A549 (cell line): ENCODE measurements at regions not wholly inside any gene's neighbourhood (a gene's known extent, or its start where the extent isn't known, plus 50 kb on each side); places are given as distances from the start of the nearest gene placed in this dataset.

ENCODE experiments used
- ATAC-seq, 2 experiments: fragments of 200-7000 bp in 1 of 2; fragments of >200 bp in 1 of 2; cut with Nextera tagmentation in 1 of 2; cut with Tn5 transposase in 1 of 2; 3 replicates each; pipeline versions ENCODE4 v1.8.0 to v1.9.1; 2018 to 2020; ENCODE audit warnings: mild to moderate bottlenecking in 1 of 2, moderate library complexity in 1 of 2
- CTCF ChIA-PET: fragments of 300-600 bp; sonication (Branson Sonifier 250); formaldehyde crosslinking; extraction: SDS; loops from one replicate; lab custom pipeline; 2021; ENCODE audit warnings: antibody characterized with exemption, inconsistent platforms; lab: Yijun Ruan, JAX
- POLR2A ChIA-PET: fragments of 350-600 bp; formaldehyde crosslinking; extraction: SDS; loops from one replicate; lab custom pipeline; 2021; ENCODE audit warnings: antibody characterized with exemption, inconsistent platforms; lab: Yijun Ruan, JAX
- DNase-seq, 2 experiments: peaks; one replicate each; pipeline versions ENCODE4 v3.0.0 to v3.0.0-alpha.2; 2011 to 2016; ENCODE audit warnings: low read depth in 1 of 2, low spot score in 1 of 2
- FAIRE-seq: peaks from 2 replicates; lab custom pipeline; 2011; peaks lifted over from hg19 to GRCh38; lab: Jason Lieb, UNC
- H3K27ac ChIP-seq, 2 experiments: fragments of >200 bp; sonication (Bioruptor Twin); formaldehyde crosslinking; 3 replicates each; pipeline ENCODE4 v1.5.1; 2016 to 2017
- H3K4me1 ChIP-seq: fragments of >200 bp; sonication (Bioruptor Twin); formaldehyde crosslinking; 3 replicates; pipeline ENCODE4 v1.6.1; 2016
- H3K4me2 ChIP-seq: fragments of >200 bp; sonication (Bioruptor Twin); formaldehyde crosslinking; 3 replicates; pipeline ENCODE4 v1.6.1; 2016
- H3K4me3 ChIP-seq: fragments of >200 bp; sonication (Bioruptor Twin); formaldehyde crosslinking; 3 replicates; pipeline ENCODE4 v1.5.1; 2016
- H3K9me3 ChIP-seq: fragments of >200 bp; sonication (Bioruptor Twin); formaldehyde crosslinking; 3 replicates; pipeline ENCODE4 v1.6.1; 2016
- BCL3 ChIP-seq: fragments of >200 bp; sonication (Bioruptor Twin); formaldehyde crosslinking; IDR thresholded peaks from 3 replicates; pipeline ENCODE4 v1.6.1; 2016
- BHLHE40 ChIP-seq: IDR thresholded peaks from 2 replicates; pipeline ENCODE4 v1.6.1; 2012; ENCODE audit warnings: low read depth, low read length, inconsistent platforms
- CBX2 ChIP-seq: fragments of 200-600 bp; sonication (generic); IDR thresholded peaks from 2 replicates; pipeline ENCODE4 v1.6.1; 2016; ENCODE audit warnings: low read depth, mild to moderate bottlenecking, borderline replicate concordance
- ELK1 ChIP-seq: fragments of 150-350 bp; IDR thresholded peaks from 2 replicates; pipeline ENCODE4 v1.6.1; 2014; ENCODE audit warnings: low read depth, mild to moderate bottlenecking, low read length
- EP300 ChIP-seq, 2 experiments: fragments of >200 bp; sonication (Bioruptor Twin); formaldehyde crosslinking; IDR thresholded peaks; 2 replicates in 1 of 2; 3 replicates in 1 of 2; pipeline ENCODE4 v1.6.1; 2016 to 2017
- ESRRA ChIP-seq: fragments of 150-350 bp; IDR thresholded peaks from 2 replicates; pipeline ENCODE4 v1.6.1; 2014; ENCODE audit warnings: mild to moderate bottlenecking, low read length, borderline replicate concordance
- FOSB ChIP-seq: fragments of 250-450 bp; sonication (Bioruptor Pico); IDR thresholded peaks from 2 replicates; pipeline ENCODE4 v1.5.0; 2020; ENCODE audit warnings: mild to moderate bottlenecking, moderate library complexity
- FOXS1 ChIP-seq: fragments of 250-450 bp; sonication (Bioruptor Pico); IDR thresholded peaks from 2 replicates; pipeline ENCODE4 v1.5.0; 2020; ENCODE audit warnings: mild to moderate bottlenecking, moderate library complexity
- GATA3 ChIP-seq: IDR thresholded peaks from 2 replicates; pipeline ENCODE4 v1.6.1; 2012; ENCODE audit warnings: borderline replicate concordance
- HDAC2 ChIP-seq: fragments of 200-600 bp; sonication (generic); IDR thresholded peaks from 2 replicates; pipeline ENCODE4 v1.6.1; 2016
- HES2 ChIP-seq: fragments of >200 bp; sonication (Bioruptor Twin); formaldehyde crosslinking; IDR thresholded peaks from 2 replicates; pipeline ENCODE4 v1.6.1; 2016
- HMGXB4 ChIP-seq: fragments of 250-450 bp; sonication (Bioruptor Pico); IDR thresholded peaks from 2 replicates; pipeline ENCODE4 v1.5.0; 2021; ENCODE audit warnings: mild to moderate bottlenecking, moderate library complexity, borderline replicate concordance
- HOXA7 ChIP-seq: fragments of 250-450 bp; sonication (Bioruptor Pico); IDR thresholded peaks from 2 replicates; pipeline ENCODE4 v1.5.0; 2020; ENCODE audit warnings: mild to moderate bottlenecking, moderate library complexity
- HOXB5 ChIP-seq: fragments of 250-450 bp; sonication (Bioruptor Pico); IDR thresholded peaks from 2 replicates; pipeline ENCODE4 v1.5.0; 2020; ENCODE audit warnings: mild to moderate bottlenecking, moderate library complexity
- JUNB ChIP-seq: fragments of >200 bp; sonication (Bioruptor Twin); formaldehyde crosslinking; IDR thresholded peaks from 2 replicates; pipeline ENCODE4 v1.6.1; 2016
- KDM1A ChIP-seq: fragments of 200-600 bp; sonication (generic); IDR thresholded peaks from 2 replicates; pipeline ENCODE4 v1.6.1; 2016; ENCODE audit warnings: low read depth, mild to moderate bottlenecking
- MAFK ChIP-seq: fragments of 450-650 bp; IDR thresholded peaks from 2 replicates; pipeline ENCODE4 v1.6.1; 2014; ENCODE audit not compliant: partially characterized antibody
- MAZ ChIP-seq: fragments of 150-350 bp; IDR thresholded peaks from 2 replicates; pipeline ENCODE4 v1.6.1; 2014; ENCODE audit warnings: antibody characterized with exemption, low read depth, low read length, borderline replicate concordance
- NR3C1 ChIP-seq: fragments of >200 bp; sonication (Bioruptor Twin); formaldehyde crosslinking; IDR thresholded peaks from 3 replicates; pipeline ENCODE4 v1.6.1; 2017
- PBX3 ChIP-seq: IDR thresholded peaks from 2 replicates; pipeline ENCODE4 v1.6.1; 2012
- POLR2A ChIP-seq: IDR thresholded peaks from 2 replicates; pipeline ENCODE4 v1.6.1; 2012; ENCODE audit warnings: mild to moderate bottlenecking, low read length
- POLR2AphosphoS2 ChIP-seq: conservative IDR thresholded peaks from 2 replicates; pipeline ENCODE4 v1.6.1; 2012; ENCODE audit warnings: low read length, improper control_type of control experiment, inconsistent platforms
- SMC3 ChIP-seq: fragments of >200 bp; sonication (Bioruptor Twin); formaldehyde crosslinking; IDR thresholded peaks from 3 replicates; pipeline ENCODE4 v1.6.1; 2018; ENCODE audit warnings: inconsistent platforms
- SREBF2 ChIP-seq: fragments of 450-650 bp; IDR thresholded peaks from 2 replicates; pipeline ENCODE4 v1.6.1; 2014; ENCODE audit warnings: mild to moderate bottlenecking, moderate library complexity
- TP53 ChIP-seq: fragments of 250-450 bp; sonication (Bioruptor Pico); IDR thresholded peaks from 2 replicates; pipeline ENCODE4 v1.5.0; 2021; ENCODE audit warnings: mild to moderate bottlenecking, moderate library complexity
- ZC3H11A ChIP-seq: fragments of 450-650 bp; IDR thresholded peaks from 2 replicates; pipeline ENCODE4 v1.6.1; 2014; ENCODE audit warnings: antibody characterized with exemption, mild to moderate bottlenecking
- ZNF302 ChIP-seq: fragments of 250-450 bp; sonication (Bioruptor Pico); IDR thresholded peaks from 2 replicates; pipeline ENCODE4 v1.9.0; 2021; ENCODE audit warnings: inconsistent platforms, mild to moderate bottlenecking, moderate library complexity
- ZSCAN20 ChIP-seq: fragments of 250-450 bp; sonication (Bioruptor Pico); IDR thresholded peaks from 2 replicates; pipeline ENCODE4 v1.8.0; 2022; ENCODE audit warnings: mild to moderate bottlenecking, moderate library complexity
- WGBS: methylation state at CpG from one replicate; pipeline ENCODE4 v1.1.6; 2017; ENCODE audit errors: missing lambda C conversion rate; 5-methylcytosine and 5-hydroxymethylcytosine counted together

- DNase-seq = no peak
- H3K9me3 ChIP-seq = no peaks in the 10 kb centered on the region
- no peak overlapping the region for H3K27ac ChIP-seq
- H3K4me2 ChIP-seq = no peak overlapping the region
- ChIA-PET CTCF (no interaction called here), POLR2A (no interaction called here)
- H3K4me3 ChIP-seq = no peak overlapping the region
- TF ChIP-seq MAFK (no peak), HOXB5 (CRISPR knock-in tag) (no peak), FOSB (no peak), TP53 (CRISPR knock-in tag) (no peak), KDM1A (no peak), HES2 (no peak), MAZ (no peak), FOXS1 (no peak), POLR2A (no peak), JUNB (no peak), BHLHE40 (no peak), HDAC2 (no peak), GATA3 (no peak), BCL3 (no peak), ESRRA (no peak), EP300 (IDR thresholded peaks at IDR 0.05) (no peak), HMGXB4 (CRISPR knock-in tag) (no peak)
- no peak for FAIRE-seq
- no peak for ATAC-seq
- 24% methylated on average over 15 of the region's 15 CpGs for WGBS
- no peaks in the 10 kb centered on the region for H3K4me1 ChIP-seq
These were observed 463.5 kb downstream of the QKI start for GRCh38 chr6:163877877-163878639.

- Histone ChIP-seq H3K4me1 (no peaks in the 10 kb centered on the region), H3K27ac (no peak overlapping the region), H3K9me3 (no peaks in the 10 kb centered on the region), H3K4me3 (no peak overlapping the region), H3K4me2 (no peak overlapping the region)
- 0% methylated on average over 3 of the region's 3 CpGs for WGBS
- ATAC-seq (no peak), FAIRE-seq (no peak), DNase-seq (no peak)
- TF ChIP-seq BHLHE40 = no peak
- no peak for TF ChIP-seq HOXA7 (CRISPR knock-in tag)
- POLR2A ChIA-PET = no interaction called here
- CTCF ChIA-PET = no interaction called here
These were observed 461.9 kb downstream of the QKI start for GRCh38 chr6:163876391-163876790.

GRCh38 chr6:163874784-163875183 lies 460.3 kb downstream of the QKI start:
- no peak overlapping the region for H3K4me3 ChIP-seq
- H3K4me2 ChIP-seq = no peak overlapping the region
- DNase-seq (no peak), ATAC-seq (no peak)
- POLR2A ChIA-PET = no interaction called here
- WGBS = 53% methylated on average over 3 of the region's 3 CpGs
- CTCF ChIA-PET = no interaction called here
- no peak overlapping the region for H3K27ac ChIP-seq
- H3K4me1 ChIP-seq = no peaks in the 10 kb centered on the region
- no peaks in the 10 kb centered on the region for H3K9me3 ChIP-seq
- TF ChIP-seq SREBF2 = no peak
- no peak for TF ChIP-seq NR3C1
- TF ChIP-seq EP300 (IDR thresholded peaks at IDR 0.05) = no peak
- TF ChIP-seq GATA3 = no peak
- TF ChIP-seq ZSCAN20 (CRISPR knock-in tag) = no peak
- TF ChIP-seq PBX3 = no peak
- no peak for TF ChIP-seq ELK1
- TF ChIP-seq FOSB = no peak
- no peak for TF ChIP-seq CBX2
- TF ChIP-seq KDM1A = no peak
- no peak for TF ChIP-seq BCL3
- TF ChIP-seq ZNF302 (CRISPR knock-in tag) = no peak
- no peak for TF ChIP-seq POLR2AphosphoS2
- no peak for TF ChIP-seq ZC3H11A
- no peak for TF ChIP-seq HOXA7 (CRISPR knock-in tag)
- no peak for TF ChIP-seq HOXB5 (CRISPR knock-in tag)
- no peak for TF ChIP-seq SMC3
- TF ChIP-seq, all 56 proteins: peak for 0
- no peak for FAIRE-seq
